ENCODE measurements at regions not wholly inside any gene's neighbourhood (a gene's known extent, or its start where the extent isn't known, plus 50 kb on each side); places are given as distances from the start of the nearest gene placed in this dataset.

GRCh38 chr2:144040834-144041233, 479.1 kb downstream of the ZEB2 start:
- Histone ChIP-seq H3K27ac (ENCODE audit: low read depth, low read length) (no peak overlapping the region), H3F3A (ENCODE audit: insufficient read depth) (no peaks in the 10 kb centered on the region), H3K9me2 (replicated peaks; ENCODE audit: insufficient read depth, low read length) (no peaks in the 10 kb centered on the region), H3K4me2 (ENCODE audit: low read depth, low read length, poor library complexity, severe bottlenecking) (no peak overlapping the region), H3K27me3 (ENCODE audit: low read length) (no peaks in the 10 kb centered on the region), H4K20me1 (ENCODE audit: low read depth, low read length) (no peaks in the 10 kb centered on the region), H3K9ac (ENCODE audit: low read length) (no peak overlapping the region), H3K4me3 (ENCODE audit: insufficient read depth, low read length, poor library complexity, severe bottlenecking) (no peak overlapping the region), H3K9me3 (ENCODE audit: insufficient read depth, low read length) (no peaks in the 10 kb centered on the region), H2AFZ (ENCODE audit: low read depth, low read length, severe bottlenecking) (no peak overlapping the region), H3K79me2 (ENCODE audit: insufficient read depth, low read length) (no peaks in the 10 kb centered on the region), H3K36me3 (ENCODE audit: low read length) (no peaks in the 10 kb centered on the region)
- TF ChIP-seq CTCF (IDR thresholded peaks at IDR 0.05; ENCODE audit: insufficient read depth, low read length, poor library complexity, severe bottlenecking) = no peak
- TF ChIP-seq EZH2phosphoT487 (conservative IDR thresholded peaks at IDR 0.05; ENCODE audit: low read length) = no peak

- Histone ChIP-seq H3K9ac (ENCODE audit: low read length) (no peak overlapping the region), H3F3A (ENCODE audit: insufficient read depth) (no peaks in the 10 kb centered on the region), H3K79me2 (ENCODE audit: insufficient read depth, low read length) (no peaks in the 10 kb centered on the region), H3K36me3 (ENCODE audit: low read length) (no peaks in the 10 kb centered on the region), H3K9me2 (replicated peaks; ENCODE audit: insufficient read depth, low read length) (no peaks in the 10 kb centered on the region), H3K9me3 (ENCODE audit: insufficient read depth, low read length) (no peaks in the 10 kb centered on the region), H3K27ac (ENCODE audit: low read depth, low read length) (no peak overlapping the region), H3K27me3 (ENCODE audit: low read length) (no peaks in the 10 kb centered on the region), H4K20me1 (ENCODE audit: low read depth, low read length) (no peaks in the 10 kb centered on the region), H3K4me3 (ENCODE audit: insufficient read depth, low read length, poor library complexity, severe bottlenecking) (no peak overlapping the region), H3K4me2 (ENCODE audit: low read depth, low read length, poor library complexity, severe bottlenecking) (no peak overlapping the region), H2AFZ (ENCODE audit: low read depth, low read length, severe bottlenecking) (no peak overlapping the region)
- TF ChIP-seq EZH2phosphoT487 (conservative IDR thresholded peaks at IDR 0.05; ENCODE audit: low read length) (no peak), CTCF (IDR thresholded peaks at IDR 0.05; ENCODE audit: insufficient read depth, low read length, poor library complexity, severe bottlenecking) (no peak)
These were observed 487.4 kb downstream of the ZEB2 start for GRCh38 chr2:144032566-144032965.

- H3K27ac ChIP-seq (ENCODE audit: low read depth, low read length) = no peak overlapping the region
- H3K9me2 ChIP-seq (replicated peaks; ENCODE audit: insufficient read depth, low read length) = no peaks in the 10 kb centered on the region
- no peak overlapping the region for H3K4me3 ChIP-seq (ENCODE audit: insufficient read depth, low read length, poor library complexity, severe bottlenecking)
- H4K20me1 ChIP-seq (ENCODE audit: low read depth, low read length) = no peaks in the 10 kb centered on the region
- H3K27me3 ChIP-seq (ENCODE audit: low read length) = no peaks in the 10 kb centered on the region
- TF ChIP-seq EZH2phosphoT487 (conservative IDR thresholded peaks at IDR 0.05; ENCODE audit: low read length) = no peak
- TF ChIP-seq CTCF (IDR thresholded peaks at IDR 0.05; ENCODE audit: insufficient read depth, low read length, poor library complexity, severe bottlenecking) = no peak
- no peaks in the 10 kb centered on the region for H3K79me2 ChIP-seq (ENCODE audit: insufficient read depth, low read length)
- no peaks in the 10 kb centered on the region for H3K9me3 ChIP-seq (ENCODE audit: insufficient read depth, low read length)
- no peak overlapping the region for H3K9ac ChIP-seq (ENCODE audit: low read length)
- no peaks in the 10 kb centered on the region for H3K36me3 ChIP-seq (ENCODE audit: low read length)
- H3K4me2 ChIP-seq (ENCODE audit: low read depth, low read length, poor library complexity, severe bottlenecking) = no peak overlapping the region
- no peaks in the 10 kb centered on the region for H3F3A ChIP-seq (ENCODE audit: insufficient read depth)
- no peak overlapping the region for H2AFZ ChIP-seq (ENCODE audit: low read depth, low read length, severe bottlenecking)
These were observed 489.1 kb downstream of the ZEB2 start for GRCh38 chr2:144030791-144031190.

Measured in SU-DHL-6 (cell line).